ENCODE measurements at regions not wholly inside any gene's neighbourhood (a gene's known extent, or its start where the extent isn't known, plus 50 kb on each side); places are given as distances from the start of the nearest gene placed in this dataset.

GRCh38 chr18:37948471-37948870 is 382.9 kb upstream of the CELF4 start:
- Mint-ChIP-seq H3K27ac (no peak overlapping the region), H3K9me3 (peaks cover 3% of the 10 kb centered on the region), H3K4me1 (ENCODE audit: low read depth) (no peaks in the 10 kb centered on the region), H3K36me3 (ENCODE audit: low read depth) (no peaks in the 10 kb centered on the region), H3K4me3 (no peak overlapping the region), H3K27me3 (ENCODE audit: low read depth) (no peaks in the 10 kb centered on the region)

- Mint-ChIP-seq H3K36me3 (ENCODE audit: low read depth) (no peaks in the 10 kb centered on the region), H3K9me3 (peaks cover 3% of the 10 kb centered on the region), H3K27me3 (ENCODE audit: low read depth) (no peaks in the 10 kb centered on the region), H3K27ac (no peak overlapping the region), H3K4me3 (no peak overlapping the region), H3K4me1 (ENCODE audit: low read depth) (no peaks in the 10 kb centered on the region)
Measured at GRCh38 chr18:37946324-37946723, 380.7 kb upstream of the CELF4 start.

- Mint-ChIP-seq H3K4me1 (ENCODE audit: low read depth) (no peaks in the 10 kb centered on the region), H3K27me3 (ENCODE audit: low read depth) (no peaks in the 10 kb centered on the region), H3K27ac (no peak overlapping the region), H3K36me3 (ENCODE audit: low read depth) (no peaks in the 10 kb centered on the region), H3K9me3 (peaks cover 3% of the 10 kb centered on the region), H3K4me3 (no peak overlapping the region)
Measured at GRCh38 chr18:37944700-37945270, 379.2 kb upstream of the CELF4 start.

GRCh38 chr18:37937287-37937686 is 371.7 kb upstream of the CELF4 start:
- Mint-ChIP-seq H3K36me3 (ENCODE audit: low read depth) (no peaks in the 10 kb centered on the region), H3K4me3 (no peak overlapping the region), H3K4me1 (ENCODE audit: low read depth) (no peaks in the 10 kb centered on the region), H3K27ac (no peak overlapping the region), H3K9me3 (peaks cover 5% of the 10 kb centered on the region), H3K27me3 (ENCODE audit: low read depth) (no peaks in the 10 kb centered on the region)

GRCh38 chr18:37935086-37935485 is 369.5 kb upstream of the CELF4 start:
- H3K36me3 Mint-ChIP-seq (ENCODE audit: low read depth), result no peaks in the 10 kb centered on the region
- H3K27ac Mint-ChIP-seq, result no peak overlapping the region
- H3K4me1 Mint-ChIP-seq (ENCODE audit: low read depth), result no peaks in the 10 kb centered on the region
- peaks cover 5% of the 10 kb centered on the region for H3K9me3 Mint-ChIP-seq
- H3K4me3 Mint-ChIP-seq, result no peak overlapping the region
- H3K27me3 Mint-ChIP-seq (ENCODE audit: low read depth), result no peaks in the 10 kb centered on the region

GRCh38 chr18:37930640-37931039 is 365.0 kb upstream of the CELF4 start:
- H3K27ac Mint-ChIP-seq, result no peak overlapping the region
- H3K4me3 Mint-ChIP-seq, result no peak overlapping the region
- no peaks in the 10 kb centered on the region for H3K27me3 Mint-ChIP-seq (ENCODE audit: low read depth)
- no peaks in the 10 kb centered on the region for H3K9me3 Mint-ChIP-seq
- no peaks in the 10 kb centered on the region for H3K36me3 Mint-ChIP-seq (ENCODE audit: low read depth)
- H3K4me1 Mint-ChIP-seq (ENCODE audit: low read depth), result no peaks in the 10 kb centered on the region

GRCh38 chr18:37922162-37922561 is 356.6 kb upstream of the CELF4 start:
- Mint-ChIP-seq H3K9me3 (no peaks in the 10 kb centered on the region), H3K27ac (no peak overlapping the region), H3K36me3 (ENCODE audit: low read depth) (no peaks in the 10 kb centered on the region), H3K4me3 (no peak overlapping the region), H3K27me3 (ENCODE audit: low read depth) (no peaks in the 10 kb centered on the region), H3K4me1 (ENCODE audit: low read depth) (no peaks in the 10 kb centered on the region)

GRCh38 chr18:37920865-37921264 is 355.3 kb upstream of the CELF4 start:
- no peak overlapping the region for H3K4me3 Mint-ChIP-seq
- H3K4me1 Mint-ChIP-seq (ENCODE audit: low read depth), result no peaks in the 10 kb centered on the region
- no peaks in the 10 kb centered on the region for H3K27me3 Mint-ChIP-seq (ENCODE audit: low read depth)

GRCh38 chr18:37913051-37913450 is 347.5 kb upstream of the CELF4 start:
- no peaks in the 10 kb centered on the region for H3K27me3 Mint-ChIP-seq (ENCODE audit: low read depth)
- no peak overlapping the region for H3K4me3 Mint-ChIP-seq
- no peaks in the 10 kb centered on the region for H3K36me3 Mint-ChIP-seq (ENCODE audit: low read depth)
- H3K9me3 Mint-ChIP-seq, result no peaks in the 10 kb centered on the region
- H3K4me1 Mint-ChIP-seq (ENCODE audit: low read depth), result no peaks in the 10 kb centered on the region
- no peak overlapping the region for H3K27ac Mint-ChIP-seq

More at GRCh38 chr18:37920865-37921264, 355.3 kb upstream of the CELF4 start:
- H3K36me3 Mint-ChIP-seq (ENCODE audit: low read depth), result no peaks in the 10 kb centered on the region
- H3K27ac Mint-ChIP-seq, result no peak overlapping the region
- no peaks in the 10 kb centered on the region for H3K9me3 Mint-ChIP-seq

GRCh38 chr18:37902344-37902743 is 336.7 kb upstream of the CELF4 start:
- no peak overlapping the region for H3K4me3 Mint-ChIP-seq
- no peaks in the 10 kb centered on the region for H3K4me1 Mint-ChIP-seq (ENCODE audit: low read depth)
- no peaks in the 10 kb centered on the region for H3K36me3 Mint-ChIP-seq (ENCODE audit: low read depth)
- H3K27ac Mint-ChIP-seq, result no peak overlapping the region
- H3K9me3 Mint-ChIP-seq, result peaks cover 3% of the 10 kb centered on the region
- H3K27me3 Mint-ChIP-seq (ENCODE audit: low read depth), result no peaks in the 10 kb centered on the region

GRCh38 chr18:37900326-37900725 is 334.7 kb upstream of the CELF4 start:
- H3K36me3 Mint-ChIP-seq (ENCODE audit: low read depth), result no peaks in the 10 kb centered on the region
- H3K27ac Mint-ChIP-seq, result no peak overlapping the region
- H3K27me3 Mint-ChIP-seq (ENCODE audit: low read depth), result no peaks in the 10 kb centered on the region
- no peaks in the 10 kb centered on the region for H3K9me3 Mint-ChIP-seq
- no peaks in the 10 kb centered on the region for H3K4me1 Mint-ChIP-seq (ENCODE audit: low read depth)
- no peak overlapping the region for H3K4me3 Mint-ChIP-seq

- Mint-ChIP-seq H3K27me3 (ENCODE audit: low read depth) (no peaks in the 10 kb centered on the region), H3K36me3 (ENCODE audit: low read depth) (no peaks in the 10 kb centered on the region), H3K4me3 (no peak overlapping the region), H3K9me3 (peaks cover 9% of the 10 kb centered on the region), H3K4me1 (ENCODE audit: low read depth) (no peaks in the 10 kb centered on the region), H3K27ac (no peak overlapping the region)
Measured at GRCh38 chr18:37889963-37890362, 324.4 kb upstream of the CELF4 start.

GRCh38 chr18:37874721-37875120 is 309.1 kb upstream of the CELF4 start:
- Mint-ChIP-seq H3K27me3 (ENCODE audit: low read depth) (no peaks in the 10 kb centered on the region), H3K36me3 (ENCODE audit: low read depth) (no peaks in the 10 kb centered on the region), H3K4me3 (no peak overlapping the region)

GRCh38 chr18:37873416-37873815 is 307.8 kb upstream of the CELF4 start:
- no peaks in the 10 kb centered on the region for H3K4me1 Mint-ChIP-seq (ENCODE audit: low read depth)
- H3K36me3 Mint-ChIP-seq (ENCODE audit: low read depth), result no peaks in the 10 kb centered on the region
- H3K9me3 Mint-ChIP-seq, result no peaks in the 10 kb centered on the region
- H3K27ac Mint-ChIP-seq, result no peak overlapping the region
- H3K27me3 Mint-ChIP-seq (ENCODE audit: low read depth), result no peaks in the 10 kb centered on the region
- H3K4me3 Mint-ChIP-seq, result no peak overlapping the region

More at GRCh38 chr18:37874721-37875120, 309.1 kb upstream of the CELF4 start:
- Mint-ChIP-seq H3K9me3 (no peaks in the 10 kb centered on the region), H3K4me1 (ENCODE audit: low read depth) (no peaks in the 10 kb centered on the region), H3K27ac (no peak overlapping the region)

- Mint-ChIP-seq H3K9me3 (no peaks in the 10 kb centered on the region), H3K27ac (no peak overlapping the region), H3K27me3 (ENCODE audit: low read depth) (no peaks in the 10 kb centered on the region), H3K4me3 (no peak overlapping the region), H3K36me3 (ENCODE audit: low read depth) (no peaks in the 10 kb centered on the region), H3K4me1 (ENCODE audit: low read depth) (no peaks in the 10 kb centered on the region)
Measured at GRCh38 chr18:37872562-37872961, 307.0 kb upstream of the CELF4 start.

GRCh38 chr18:37871561-37871960 is 306.0 kb upstream of the CELF4 start:
- Mint-ChIP-seq H3K4me1 (ENCODE audit: low read depth) (no peaks in the 10 kb centered on the region), H3K27me3 (ENCODE audit: low read depth) (no peaks in the 10 kb centered on the region), H3K4me3 (no peak overlapping the region), H3K27ac (no peak overlapping the region), H3K36me3 (ENCODE audit: low read depth) (no peaks in the 10 kb centered on the region), H3K9me3 (no peaks in the 10 kb centered on the region)

All from T-helper 1 cell treated with Interleukin-12 subunit alpha and Interleukin-12 subunit beta and Interleukin-4 antibody, amounts not matched to agents 30 μg/mL and 1 μg/mL, for 36 hours (primary cell).